Suppressor macrophage (primary cell): ENCODE measurements at regions not wholly inside any gene's neighbourhood (a gene's known extent, or its start where the extent isn't known, plus 50 kb on each side); places are given as distances from the start of the nearest gene placed in this dataset.
A peak's percentile ranks its signal among the peaks of the same experiment; 100 is the strongest.

Experiments
- DNase-seq, 4 experiments: peaks; one replicate each; pipeline ENCODE4 v3.0.0-alpha.2; 2020 to 2022

DNA sequence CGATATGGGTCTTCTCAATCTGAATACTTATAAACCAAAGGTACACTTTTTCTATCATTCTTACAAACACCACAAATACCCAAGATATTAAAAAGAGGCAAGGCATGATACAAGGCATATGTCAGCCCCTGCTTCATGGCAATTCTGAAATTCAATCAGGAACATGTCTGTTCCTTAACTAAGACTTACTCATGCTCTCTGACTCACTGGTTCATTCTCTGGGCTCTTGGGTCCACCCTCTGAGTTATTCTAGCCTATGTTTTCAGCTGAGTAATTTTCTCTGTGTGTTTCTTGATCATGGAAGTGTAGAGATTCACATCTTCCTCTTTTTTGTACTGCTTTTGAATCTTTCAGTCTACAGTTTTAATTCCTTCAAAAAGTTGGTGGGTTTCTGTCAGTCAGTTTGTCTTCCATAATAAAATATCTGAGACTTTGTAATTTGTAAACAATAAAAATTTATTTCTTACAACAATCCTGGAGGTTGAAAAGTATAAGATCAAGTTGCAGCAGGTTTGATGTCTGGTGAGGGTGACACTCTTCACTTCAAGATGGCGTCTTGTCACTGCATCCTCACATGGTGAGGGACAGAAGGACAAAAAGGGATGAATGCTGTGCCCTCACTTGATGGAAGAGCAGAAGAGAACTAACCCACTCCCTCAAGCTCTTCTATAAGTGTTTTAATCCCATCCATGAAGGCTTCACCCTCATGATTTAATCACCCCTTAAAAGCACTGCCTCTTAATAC, 211.7 kb downstream of the FAM76B start:
- peak; percentile 55 to 86 (median 68) for DNase-seq

DNA sequence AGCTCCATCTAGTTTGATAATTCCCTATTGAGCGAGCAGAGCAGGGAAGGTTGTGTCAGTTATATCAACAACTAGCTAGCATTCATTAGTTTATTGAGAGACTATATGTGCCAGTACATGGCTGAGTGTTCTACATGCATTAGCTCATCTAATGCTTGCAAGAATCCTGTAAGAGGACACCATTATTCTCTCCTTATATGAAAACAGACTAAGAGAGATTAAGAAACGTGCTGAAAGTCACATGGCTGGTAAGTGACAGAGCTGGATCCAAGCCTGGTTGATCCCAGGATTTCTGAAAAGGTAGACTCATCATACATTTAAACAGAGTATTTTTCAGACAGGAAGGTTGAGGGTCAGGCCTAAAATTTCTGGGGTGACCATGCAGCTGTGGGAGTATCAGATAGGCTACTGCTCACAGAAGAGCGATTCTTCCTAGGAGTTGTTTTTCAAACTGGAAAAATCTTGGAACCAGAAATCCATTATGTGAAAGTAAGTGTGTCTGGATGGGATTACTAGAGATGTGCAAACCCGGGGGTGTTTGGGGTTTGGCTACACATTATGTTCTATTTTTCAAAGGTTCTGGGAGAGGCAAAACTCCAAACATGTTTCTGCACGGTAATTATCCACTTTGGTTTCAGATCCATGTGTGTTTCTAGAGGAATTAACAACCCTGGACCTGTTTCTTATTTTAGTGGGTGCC, 213.3 kb downstream of the FAM76B start:
- DNase-seq = no peak

DNA sequence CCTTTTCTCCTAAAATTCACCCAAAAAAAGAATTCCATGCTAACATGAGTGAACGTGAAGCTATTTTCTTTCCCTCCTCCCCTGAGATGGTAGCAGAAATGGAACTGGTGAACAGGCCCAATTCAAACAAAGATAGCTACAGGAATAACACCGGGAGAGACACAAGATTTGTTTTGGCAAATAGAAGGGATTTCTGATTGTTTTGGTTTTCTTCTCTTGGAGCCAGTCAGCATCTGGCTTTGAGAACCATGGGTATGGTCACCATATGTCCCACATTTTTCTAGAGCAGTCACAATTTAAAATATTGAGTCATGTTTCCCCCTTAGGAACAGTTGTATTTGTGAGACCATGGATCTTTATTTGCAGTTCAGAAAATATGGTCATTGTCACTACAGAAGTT, 214.1 kb downstream of the FAM76B start:
- DNase-seq = no peak

DNA sequence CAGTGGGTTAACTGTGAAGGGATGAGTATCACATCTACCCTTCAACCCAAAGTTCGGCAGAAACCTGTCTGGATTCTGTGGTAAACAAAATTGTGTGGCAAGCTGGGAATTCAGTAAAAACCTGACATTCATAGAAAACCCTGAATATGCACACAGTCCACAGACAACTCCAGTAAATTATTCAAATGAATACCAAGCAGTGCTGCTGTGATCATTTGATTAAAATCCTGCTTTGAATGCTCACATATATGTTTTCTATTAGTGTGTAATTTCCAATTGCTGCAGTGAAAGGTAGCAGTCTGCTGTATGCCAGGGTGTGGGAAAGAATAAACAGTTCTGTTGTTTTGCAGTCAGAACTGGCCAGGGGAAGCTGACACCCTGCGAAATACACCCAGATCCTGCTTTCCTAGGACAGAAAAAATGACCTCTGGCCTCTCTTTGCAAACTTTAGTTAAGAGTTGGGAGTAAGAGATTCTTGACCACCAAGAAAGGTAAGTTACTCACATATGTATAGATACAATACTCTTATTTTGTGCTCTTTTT, 217.8 kb downstream of the FAM76B start:
- no peak for DNase-seq

DNA sequence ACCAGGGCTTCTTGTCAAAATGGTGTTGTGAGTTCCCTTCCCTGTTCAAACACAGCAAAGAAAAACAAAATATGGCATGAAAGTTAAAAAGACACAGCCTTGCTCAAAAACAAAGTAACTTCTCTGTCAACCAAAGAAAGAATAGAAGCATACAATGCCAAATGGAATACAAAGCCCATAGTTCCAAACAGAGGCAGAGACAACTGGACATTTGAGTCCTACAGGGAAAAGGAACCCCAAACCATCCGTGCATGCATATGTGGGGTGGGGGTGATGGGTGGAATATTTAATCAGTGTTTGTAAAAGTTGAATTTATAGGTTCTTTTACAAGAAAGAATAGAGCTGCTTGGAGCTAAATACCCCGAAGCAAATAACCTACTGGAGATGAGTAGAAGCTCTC, 218.7 kb downstream of the FAM76B start:
- no peak for DNase-seq

DNA sequence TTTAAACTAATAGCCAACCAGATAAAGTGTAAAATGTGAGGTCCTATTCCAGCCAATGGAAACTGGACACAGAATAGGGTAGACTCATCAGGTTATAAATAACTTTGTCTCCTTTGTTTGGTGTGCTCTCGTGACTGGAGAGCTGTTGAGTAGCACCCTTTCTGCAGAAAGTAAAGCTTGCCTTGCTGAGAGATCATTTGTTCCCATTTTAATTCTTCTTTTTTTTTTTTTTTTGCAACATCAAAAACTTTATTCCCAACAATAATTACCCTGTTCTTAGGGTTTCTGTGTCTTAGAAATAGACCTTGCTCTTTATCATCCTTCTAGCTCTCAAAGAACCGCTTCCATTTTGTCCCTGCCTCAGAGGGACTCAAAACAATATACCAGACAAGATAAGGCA, 220.4 kb downstream of the FAM76B start:
- no peak for DNase-seq

DNA sequence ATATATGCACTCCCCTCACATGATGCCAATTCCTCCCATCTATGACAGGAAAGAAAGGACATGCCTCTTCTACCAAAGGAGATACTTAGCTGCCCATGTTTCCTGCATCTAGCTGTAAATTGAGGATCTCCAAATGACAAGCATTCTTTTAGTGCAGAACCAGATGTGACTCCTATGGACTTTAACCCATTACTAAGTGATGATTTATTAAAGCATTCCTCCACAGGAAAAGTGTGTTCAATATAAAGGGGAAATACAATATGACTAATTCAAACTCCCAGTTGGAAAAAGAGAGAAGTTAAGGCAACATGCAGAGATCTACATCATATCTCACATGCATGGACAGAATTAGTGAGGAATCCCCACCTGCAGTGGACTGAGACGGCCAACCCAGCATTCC, 221.3 kb downstream of the FAM76B start:
- DNase-seq = peak in 1 of 4 experiments; percentile 5

DNA sequence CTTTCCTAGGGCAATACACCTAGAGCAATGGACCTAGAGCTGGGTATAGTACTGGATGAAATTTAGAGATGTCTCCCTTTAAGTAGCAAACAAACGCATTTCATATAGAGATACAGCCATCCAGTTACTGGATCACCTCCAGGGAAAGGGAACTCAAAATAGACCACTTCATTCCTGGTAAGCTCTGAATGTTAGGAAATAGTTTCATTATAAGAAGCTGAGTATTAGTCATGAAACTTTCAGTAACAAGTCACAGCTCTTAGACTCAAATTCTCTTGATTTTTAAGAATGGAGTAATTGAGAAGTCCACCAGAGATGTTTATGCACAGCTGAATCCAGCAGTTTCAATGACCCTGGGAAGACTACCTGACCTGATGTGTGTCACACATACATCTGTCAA, 221.9 kb downstream of the FAM76B start:
- DNase-seq = peak in 1 of 4 experiments; percentile 18

DNA sequence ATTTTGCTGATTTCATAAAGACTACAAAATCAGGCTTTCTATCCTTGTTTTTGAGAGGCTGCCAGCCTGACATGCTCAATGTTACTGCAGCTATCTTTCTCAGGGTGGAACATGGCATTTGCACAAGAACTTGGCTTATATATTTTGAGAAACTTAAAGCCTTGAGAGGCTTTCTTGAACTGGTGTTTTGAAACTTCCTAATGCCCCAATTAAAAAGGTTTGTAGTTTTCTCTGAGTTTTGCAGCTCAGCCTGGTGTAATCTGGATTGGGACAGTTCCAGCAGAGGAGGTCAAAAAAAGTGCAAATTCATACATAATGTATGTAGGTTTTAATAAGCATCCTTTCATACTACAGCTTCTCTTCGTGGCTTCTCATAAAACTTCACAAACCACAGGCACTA, 223.4 kb downstream of the FAM76B start:
- DNase-seq = no peak

DNA sequence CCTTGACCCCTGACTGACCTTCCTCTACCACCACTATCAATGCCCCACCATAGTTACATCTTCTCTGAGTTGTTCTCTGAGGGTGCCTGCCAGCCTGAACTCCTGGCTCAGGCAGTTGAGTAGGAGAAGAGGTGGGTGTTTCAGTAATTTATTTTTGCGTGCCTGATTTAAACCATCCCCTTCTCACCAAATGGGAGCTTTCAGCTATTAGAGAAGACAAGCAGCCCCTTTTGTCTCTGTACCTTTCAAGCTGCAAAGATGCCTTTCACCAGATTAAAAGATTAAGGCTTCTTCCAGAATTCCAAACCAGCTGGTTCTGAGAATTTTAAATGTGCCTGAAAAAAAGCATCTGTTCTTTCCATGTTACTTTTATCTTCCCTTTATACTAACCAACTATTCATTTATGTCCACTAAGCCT, 223.8 kb downstream of the FAM76B start:
- no peak for DNase-seq

DNA sequence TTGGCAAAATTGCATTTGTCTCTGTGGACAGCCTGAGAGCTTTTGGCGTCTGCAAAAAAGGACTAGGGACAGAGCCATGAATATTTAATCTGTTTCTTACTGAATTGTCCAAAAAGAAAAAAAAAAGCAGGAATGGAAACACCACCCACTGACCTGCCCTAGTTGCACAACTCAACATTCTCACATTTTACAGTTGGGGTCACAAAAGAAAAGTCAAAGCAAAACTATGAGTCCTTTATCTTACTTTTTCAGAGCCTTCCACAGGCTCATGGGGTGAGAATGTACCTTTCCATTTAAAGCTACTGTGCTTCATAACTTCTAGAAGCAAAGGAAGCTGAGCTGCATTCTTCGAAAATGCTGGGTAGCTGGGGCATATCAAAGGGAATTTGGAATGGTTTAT, 225.7 kb downstream of the FAM76B start:
- DNase-seq = no peak

DNA sequence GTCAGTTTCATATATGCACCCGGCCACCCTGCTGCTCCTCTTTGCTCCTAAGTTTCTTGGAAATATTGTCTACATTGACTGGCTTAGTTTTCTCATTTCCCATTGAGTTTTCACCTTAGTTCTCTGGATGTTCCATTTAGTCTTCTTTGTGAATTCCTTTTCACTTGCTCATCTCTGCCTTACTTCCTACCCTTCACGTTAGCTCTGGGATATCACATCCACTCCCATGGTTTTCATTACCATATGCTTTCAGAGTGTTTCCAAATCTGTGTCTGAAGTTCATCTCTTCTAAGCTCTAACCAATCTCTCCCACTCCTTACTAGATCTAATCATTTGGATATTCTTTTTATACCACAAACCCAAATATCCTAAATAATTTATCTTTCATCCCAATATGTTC, 226.4 kb downstream of the FAM76B start:
- no peak for DNase-seq

DNA sequence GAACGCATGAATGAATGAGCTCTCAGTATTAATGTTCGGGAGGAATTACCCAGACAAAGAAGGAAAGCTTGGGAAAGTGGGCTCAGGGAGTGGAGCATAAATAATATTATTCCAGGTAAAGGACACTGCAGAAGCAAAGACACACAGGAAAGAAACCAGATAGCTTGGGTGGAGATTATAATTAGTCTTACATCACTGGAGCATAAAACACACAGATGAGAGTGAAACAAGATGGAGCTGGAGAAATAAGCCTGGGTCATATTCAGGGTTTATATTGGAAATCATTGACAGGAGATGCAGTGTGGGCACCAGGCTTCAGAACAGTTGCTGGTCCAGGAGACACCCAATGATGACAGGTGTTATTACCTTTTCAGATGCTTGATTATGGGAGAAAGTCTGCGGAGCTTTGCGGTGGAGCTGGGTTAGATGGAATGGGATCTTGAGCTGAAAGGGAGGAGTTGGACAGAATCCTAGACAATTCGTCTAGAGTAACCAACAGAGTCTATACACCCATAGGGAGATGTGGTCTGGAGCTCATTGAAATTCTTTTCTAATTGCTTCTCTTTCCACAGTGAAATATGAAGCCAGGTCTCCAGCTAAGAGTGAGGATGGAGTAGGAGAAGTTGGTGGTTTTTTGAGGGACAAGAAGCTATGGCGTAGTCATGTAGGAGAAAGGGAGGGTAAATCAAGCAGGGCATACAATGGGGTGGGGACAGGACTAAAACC, 227.2 kb downstream of the FAM76B start:
- no peak for DNase-seq

DNA sequence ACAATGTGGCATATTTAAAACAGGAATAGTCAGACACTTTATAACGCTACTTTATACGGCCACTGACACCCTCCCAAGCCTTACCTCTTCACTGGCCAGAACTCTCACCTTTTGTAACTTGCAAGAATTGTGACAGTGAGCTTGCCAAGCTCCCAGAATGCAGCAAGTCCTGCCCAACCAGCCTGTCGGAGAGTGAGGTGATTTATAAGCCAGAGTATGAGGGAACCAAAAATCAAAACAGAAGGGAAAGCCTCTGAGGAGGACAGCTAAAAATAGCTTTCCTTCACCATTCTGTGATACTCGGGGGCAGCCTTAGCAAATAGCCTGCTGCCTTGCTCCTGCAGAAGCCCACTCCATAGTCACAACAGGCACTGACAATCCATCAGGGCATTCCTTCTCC, 229.7 kb downstream of the FAM76B start:
- no peak for DNase-seq

DNA sequence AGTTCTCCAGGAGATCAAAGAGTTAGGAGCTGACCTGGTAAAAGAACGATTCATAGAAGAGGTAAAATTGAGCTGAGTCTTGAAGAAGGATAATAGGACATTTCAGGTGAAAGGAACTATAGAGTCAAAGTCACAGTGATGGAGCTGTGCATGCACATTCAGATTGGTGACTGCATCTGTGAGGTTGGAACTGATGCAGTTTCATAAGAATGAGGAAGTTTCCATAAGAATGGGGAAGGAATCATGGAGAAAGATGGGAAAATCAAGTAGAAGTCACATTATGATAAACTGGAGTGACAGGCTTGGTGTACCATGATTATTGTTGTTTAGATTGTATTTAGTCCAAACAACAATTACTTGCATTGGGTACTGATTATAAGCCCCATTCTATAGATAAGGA, 232.2 kb downstream of the FAM76B start:
- peak in 2 of 4 experiments; percentile 17 to 26 for DNase-seq

DNA sequence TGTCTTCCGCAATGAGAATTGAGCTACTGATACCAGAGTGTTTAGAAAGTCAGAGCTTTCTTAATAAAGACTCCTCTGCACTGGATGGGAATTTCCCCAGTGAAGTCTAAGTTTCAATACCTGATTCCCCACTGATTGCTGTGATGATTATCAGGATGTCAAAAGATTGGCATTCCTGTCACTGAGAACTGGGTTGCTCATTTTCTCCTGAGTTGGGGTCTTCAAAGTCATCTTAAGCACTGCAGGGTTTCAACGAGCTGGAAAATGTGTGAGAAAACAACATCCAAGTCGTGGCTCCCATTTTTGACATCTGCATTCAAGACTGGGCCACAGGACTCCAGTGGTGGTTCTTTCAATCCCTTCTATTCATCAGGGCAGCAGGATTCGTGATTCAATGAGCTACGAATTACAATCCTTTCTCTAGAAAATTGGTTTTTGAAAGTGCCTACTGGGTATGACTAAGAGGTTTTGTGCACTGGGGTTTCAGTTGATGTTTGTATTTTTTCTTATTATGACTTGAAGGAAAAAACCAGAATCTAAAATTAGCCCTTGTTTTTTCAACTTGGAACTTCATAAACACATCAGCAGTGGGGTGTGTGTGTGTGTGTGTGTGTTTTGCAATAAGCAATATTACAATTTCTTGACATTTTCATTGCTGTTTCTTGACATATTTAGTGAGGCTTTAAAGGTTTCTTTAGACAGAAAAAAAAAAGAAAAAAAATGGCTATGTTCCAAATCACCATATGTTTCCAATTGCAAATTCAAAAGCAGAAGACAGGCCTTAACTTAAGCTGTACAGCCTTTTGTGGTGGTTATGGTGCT, 233.0 kb downstream of the FAM76B start:
- peak in 2 of 4 experiments; percentile 31 to 41 for DNase-seq

DNA sequence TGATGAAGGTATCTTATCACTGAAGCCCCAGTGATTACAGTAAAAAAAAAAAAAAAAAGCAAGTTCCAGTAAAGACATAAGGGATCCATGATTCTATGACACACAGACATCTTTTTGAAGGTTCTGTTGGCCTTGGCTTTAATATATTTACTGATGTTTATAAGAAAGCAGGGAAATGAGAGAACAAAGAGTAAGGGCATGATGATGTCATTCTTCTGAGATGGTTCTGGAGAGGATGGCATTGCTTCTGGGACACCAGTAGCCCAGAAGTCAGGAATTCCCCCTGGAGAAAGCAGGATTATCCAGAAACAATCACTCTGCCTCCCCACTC, 233.6 kb downstream of the FAM76B start:
- no peak for DNase-seq

DNA sequence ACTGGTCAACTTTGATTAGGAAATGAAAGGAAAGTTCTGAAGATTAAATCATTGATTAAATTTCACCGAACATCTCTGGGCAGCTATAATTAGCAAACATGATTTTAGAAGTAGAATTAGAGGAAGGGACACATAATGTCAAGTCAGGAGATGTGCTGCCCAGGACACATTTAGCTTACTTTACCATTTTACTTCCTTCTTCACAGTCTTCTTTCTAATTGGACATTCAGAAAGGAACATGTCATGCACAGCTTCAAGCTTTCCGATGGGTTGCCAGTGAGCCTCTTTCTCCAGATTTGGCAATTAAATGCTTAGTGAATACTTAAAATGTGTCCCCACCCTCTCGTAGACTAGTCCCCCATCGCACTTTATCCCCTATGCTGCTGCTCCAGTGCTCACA, 234.7 kb downstream of the FAM76B start:
- peak; percentile 31 to 68 (median 48) for DNase-seq

DNA sequence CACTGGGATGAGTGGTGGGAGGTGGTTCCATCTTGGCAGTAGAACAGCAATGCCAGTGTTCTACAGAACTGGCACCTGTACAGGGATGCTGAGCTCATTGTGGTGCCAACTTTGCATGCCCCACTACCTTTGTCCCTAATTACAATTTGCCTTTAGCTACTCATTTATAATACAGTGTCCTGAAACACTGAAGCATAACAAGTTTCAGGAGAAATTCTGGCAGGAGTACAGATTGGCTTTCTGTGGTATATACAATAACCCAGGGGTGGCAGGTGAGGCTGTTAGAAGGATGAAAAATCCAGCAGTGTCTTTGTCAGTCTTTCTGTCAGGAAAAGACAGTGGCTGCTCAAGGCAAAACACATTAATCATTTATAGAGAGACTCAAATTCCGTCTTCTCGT, 240.3 kb downstream of the FAM76B start:
- no peak for DNase-seq

DNA sequence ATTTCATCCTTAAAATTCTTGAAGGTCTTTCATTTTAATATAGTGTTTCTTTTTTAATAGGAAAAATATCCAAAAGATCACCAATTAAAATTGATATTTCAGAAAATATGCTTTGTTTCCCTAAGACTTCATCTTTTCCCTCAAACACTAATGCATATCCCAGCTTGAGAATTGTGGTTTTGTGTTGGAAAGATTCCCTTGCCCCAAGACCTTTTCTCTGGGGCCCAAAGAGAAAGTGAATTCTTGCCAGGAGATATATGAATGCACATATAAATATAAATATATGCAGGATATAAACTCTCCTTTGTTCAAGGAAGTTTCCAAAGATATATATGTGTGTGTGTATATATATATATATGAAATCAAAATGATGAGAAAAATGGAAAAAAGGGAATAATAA, 241.2 kb downstream of the FAM76B start:
- no peak for DNase-seq

DNA sequence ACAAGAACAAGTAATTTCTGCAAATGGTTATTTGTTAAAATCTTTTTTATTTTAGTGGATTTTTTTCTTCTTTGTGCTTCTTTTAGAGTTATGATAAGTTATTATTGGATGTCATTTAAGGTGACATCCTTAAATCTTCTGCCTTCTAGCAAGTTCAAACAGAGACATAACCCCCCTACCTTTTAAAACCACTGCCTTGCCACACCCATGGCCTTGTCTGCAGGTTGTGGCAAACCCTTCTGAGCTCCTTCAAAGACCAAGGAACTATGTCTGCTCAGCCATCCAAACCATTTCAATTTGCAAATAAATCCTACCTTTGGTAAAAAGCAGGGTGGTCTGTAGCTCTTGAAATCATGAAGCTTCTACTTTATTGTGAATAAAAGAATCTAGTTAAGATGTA, 241.6 kb downstream of the FAM76B start:
- no peak for DNase-seq

DNA sequence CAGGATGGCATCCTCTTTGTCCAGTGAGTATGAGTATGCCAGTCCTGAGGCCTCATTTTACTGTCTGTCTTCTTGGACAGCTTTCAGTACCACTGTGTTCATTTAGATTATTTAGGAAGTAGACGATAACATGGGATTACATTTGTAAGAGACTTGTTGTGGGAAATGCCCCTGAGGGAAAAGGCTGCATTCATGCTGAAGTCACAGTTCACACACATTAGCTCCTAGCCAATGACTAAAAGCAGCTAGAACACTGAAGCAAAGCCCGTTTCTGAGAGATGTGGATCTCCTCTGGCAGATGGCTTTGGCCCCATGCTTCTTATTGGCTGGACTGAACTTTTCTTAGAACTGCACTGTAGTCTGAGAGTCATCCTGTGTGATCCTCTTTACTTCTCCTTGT, 242.4 kb downstream of the FAM76B start:
- DNase-seq = no peak
